ENCODE measurements at regions not wholly inside any gene's neighbourhood (a gene's known extent, or its start where the extent isn't known, plus 50 kb on each side); places are given as distances from the start of the nearest gene placed in this dataset.

GRCh38 chr20:48401359-48401758, 426.4 kb downstream of the PREX1 start:
- TF ChIP-seq CTCF (conservative IDR thresholded peaks at IDR 0.05; ENCODE audit: low read length) (no peak), EZH2phosphoT487 (IDR thresholded peaks at IDR 0.05; ENCODE audit: borderline replicate concordance) (no peak)
